Hepatocyte (in vitro differentiated cells): ENCODE measurements at regions not wholly inside any gene's neighbourhood (a gene's known extent, or its start where the extent isn't known, plus 50 kb on each side); places are given as distances from the start of the nearest gene placed in this dataset.
A peak's percentile ranks its signal among the peaks of the same experiment; 100 is the strongest.

Experiments
- DNase-seq: peaks from one replicate; pipeline ENCODE4 v3.0.0-alpha.2; 2016; ENCODE audit warnings: low spot score
- H2AFZ ChIP-seq: fragments of 200-600 bp; sonication (generic); 2 replicates; pipeline ENCODE4 v1.6.0; 2016; ENCODE audit warnings: antibody characterized with exemption, mild to moderate bottlenecking
- H3K27ac ChIP-seq: fragments of 200-600 bp; sonication (generic); 2 replicates; pipeline ENCODE4 v1.5.1; 2016; ENCODE audit warnings: mild to moderate bottlenecking
- H3K27me3 ChIP-seq: fragments of 200-600 bp; sonication (generic); 2 replicates; pipeline ENCODE4 v1.6.1; 2016
- H3K36me3 ChIP-seq: fragments of 200-600 bp; sonication (generic); replicated peaks from 2 replicates; pipeline ENCODE4 v1.5.1; 2016; ENCODE audit warnings: low read depth; ENCODE audit not compliant: insufficient read depth
- H3K4me1 ChIP-seq: fragments of 200-600 bp; sonication (generic); 2 replicates; pipeline ENCODE4 v1.5.1; 2016; ENCODE audit warnings: mild to moderate bottlenecking, moderate library complexity; ENCODE audit not compliant: insufficient read depth
- H3K4me2 ChIP-seq: fragments of 200-600 bp; sonication (generic); 2 replicates; pipeline ENCODE4 v1.6.0; 2016
- H3K4me3 ChIP-seq: fragments of 200-600 bp; sonication (generic); 2 replicates; pipeline ENCODE4 v1.5.1; 2016; ENCODE audit warnings: mild to moderate bottlenecking
- H3K79me2 ChIP-seq: fragments of 200-600 bp; sonication (generic); 2 replicates; pipeline ENCODE4 v1.6.0; 2017; ENCODE audit warnings: mild to moderate bottlenecking
- H3K9me2 ChIP-seq: fragments of 200-600 bp; sonication (generic); replicated peaks from 2 replicates; pipeline ENCODE4 v1.6.0; 2017; ENCODE audit warnings: mild to moderate bottlenecking; ENCODE audit not compliant: insufficient read depth
- H3K9me3 ChIP-seq: fragments of 200-600 bp; sonication (generic); 2 replicates; pipeline ENCODE4 v1.5.1; 2016; ENCODE audit warnings: low read depth, mild to moderate bottlenecking
- H4K20me1 ChIP-seq: fragments of 200-600 bp; sonication (generic); 2 replicates; pipeline ENCODE4 v1.6.0; 2016; ENCODE audit warnings: mild to moderate bottlenecking; ENCODE audit not compliant: insufficient read depth, poor library complexity, severe bottlenecking
- EZH2 ChIP-seq: fragments of 200-600 bp; sonication (generic); IDR thresholded peaks from 2 replicates; pipeline ENCODE4 v1.6.1; 2016; ENCODE audit warnings: antibody characterized with exemption, mild to moderate bottlenecking, borderline replicate concordance
- EZH2phosphoT487 ChIP-seq: fragments of 200-600 bp; sonication (generic); IDR thresholded peaks from one replicate; pipeline ENCODE4 v1.6.1; 2018; ENCODE audit warnings: antibody characterized with exemption, mild to moderate bottlenecking, low read depth, moderate library complexity; ENCODE audit not compliant: unreplicated experiment, severe bottlenecking
- WGBS: methylation state at CpG from one replicate; pipeline ENCODE4 v1.1.6; 2016; ENCODE audit warnings: low lambda C conversion rate; ENCODE audit errors: missing lambda C conversion rate; 5-methylcytosine and 5-hydroxymethylcytosine counted together
- TF ChIP-seq, protein P1 (sequence below): fragments of 200-600 bp; sonication (generic); IDR thresholded peaks from 2 replicates; pipeline ENCODE4 v1.5.1; 2016; ENCODE audit warnings: antibody characterized with exemption, mild to moderate bottlenecking; ENCODE audit not compliant: poor library complexity

DNA sequence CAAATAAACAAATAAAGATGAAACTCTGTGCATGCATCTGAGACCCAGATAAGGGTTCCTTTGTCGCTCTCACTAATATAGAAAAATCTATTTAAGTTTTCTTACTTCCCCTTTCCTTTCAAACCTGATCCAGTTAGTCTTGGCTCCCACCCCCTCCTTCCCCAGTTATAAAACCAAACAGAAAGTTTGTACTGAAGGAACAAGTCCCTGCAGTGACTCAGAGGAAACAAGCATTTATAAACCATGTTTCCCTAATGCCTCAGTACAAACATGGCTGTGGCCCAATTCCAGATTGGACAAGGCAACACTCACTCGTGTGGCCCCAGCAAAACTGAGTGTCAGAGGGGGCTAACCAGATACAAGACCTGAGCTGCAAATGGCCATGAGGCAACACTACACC lies 65.5 kb upstream of the ARHGAP20 start:
- H3K27ac ChIP-seq: peak overlapping the region; percentile 56
- H3K9me3 ChIP-seq: no peaks in the 10 kb centered on the region
- H3K4me3 ChIP-seq: no peak overlapping the region
- 79% methylated on average over 2 of the region's 2 CpGs for WGBS
- no peaks in the 10 kb centered on the region for H3K36me3 ChIP-seq
- H2AFZ ChIP-seq: peak overlapping the region; percentile 37
- no peak for DNase-seq
- no peaks in the 10 kb centered on the region for H3K79me2 ChIP-seq
- H3K27me3 ChIP-seq: no peaks in the 10 kb centered on the region
- no peaks in the 10 kb centered on the region for H4K20me1 ChIP-seq
- no peak for TF ChIP-seq EZH2
- H3K9me2 ChIP-seq: no peaks in the 10 kb centered on the region
- peaks cover 10% of the 10 kb centered on the region for H3K4me1 ChIP-seq
- no peak overlapping the region for H3K4me2 ChIP-seq

DNA sequence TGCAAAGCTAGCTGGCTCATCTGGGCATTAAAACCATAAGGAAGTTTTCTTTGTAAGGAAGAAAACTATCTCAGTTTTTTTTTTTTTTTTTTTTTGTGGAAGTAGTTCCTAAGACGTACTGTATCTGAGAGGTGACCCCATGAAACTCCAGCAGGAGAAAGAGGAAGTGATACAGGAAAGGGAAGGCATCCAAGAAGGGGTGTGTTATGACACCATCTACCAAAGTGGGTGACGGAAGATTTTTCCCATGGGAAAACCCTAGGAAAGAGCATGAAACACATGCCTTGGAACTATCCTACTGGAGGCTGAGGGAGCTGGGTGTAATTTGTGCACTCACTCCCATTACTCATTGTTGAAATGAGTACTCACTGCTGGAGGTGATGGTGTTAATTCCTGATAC lies 63.8 kb upstream of the ARHGAP20 start:
- no peak for DNase-seq
- no peak overlapping the region for H3K27ac ChIP-seq
- no peak overlapping the region for H3K4me2 ChIP-seq
- 89% methylated on average over 2 of the region's 2 CpGs for WGBS
- H3K27me3 ChIP-seq: no peaks in the 10 kb centered on the region
- H3K79me2 ChIP-seq: no peaks in the 10 kb centered on the region
- TF ChIP-seq, protein P1, sequence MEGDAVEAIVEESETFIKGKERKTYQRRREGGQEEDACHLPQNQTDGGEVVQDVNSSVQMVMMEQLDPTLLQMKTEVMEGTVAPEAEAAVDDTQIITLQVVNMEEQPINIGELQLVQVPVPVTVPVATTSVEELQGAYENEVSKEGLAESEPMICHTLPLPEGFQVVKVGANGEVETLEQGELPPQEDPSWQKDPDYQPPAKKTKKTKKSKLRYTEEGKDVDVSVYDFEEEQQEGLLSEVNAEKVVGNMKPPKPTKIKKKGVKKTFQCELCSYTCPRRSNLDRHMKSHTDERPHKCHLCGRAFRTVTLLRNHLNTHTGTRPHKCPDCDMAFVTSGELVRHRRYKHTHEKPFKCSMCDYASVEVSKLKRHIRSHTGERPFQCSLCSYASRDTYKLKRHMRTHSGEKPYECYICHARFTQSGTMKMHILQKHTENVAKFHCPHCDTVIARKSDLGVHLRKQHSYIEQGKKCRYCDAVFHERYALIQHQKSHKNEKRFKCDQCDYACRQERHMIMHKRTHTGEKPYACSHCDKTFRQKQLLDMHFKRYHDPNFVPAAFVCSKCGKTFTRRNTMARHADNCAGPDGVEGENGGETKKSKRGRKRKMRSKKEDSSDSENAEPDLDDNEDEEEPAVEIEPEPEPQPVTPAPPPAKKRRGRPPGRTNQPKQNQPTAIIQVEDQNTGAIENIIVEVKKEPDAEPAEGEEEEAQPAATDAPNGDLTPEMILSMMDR: no peak
- TF ChIP-seq EZH2phosphoT487 (no peak), EZH2 (no peak)
- H3K4me1 ChIP-seq: peaks cover 10% of the 10 kb centered on the region
- H3K9me3 ChIP-seq: no peaks in the 10 kb centered on the region
- no peak overlapping the region for H3K4me3 ChIP-seq
- no peaks in the 10 kb centered on the region for H3K36me3 ChIP-seq
- no peaks in the 10 kb centered on the region for H3K9me2 ChIP-seq
- H4K20me1 ChIP-seq: no peaks in the 10 kb centered on the region
- no peak overlapping the region for H2AFZ ChIP-seq

DNA sequence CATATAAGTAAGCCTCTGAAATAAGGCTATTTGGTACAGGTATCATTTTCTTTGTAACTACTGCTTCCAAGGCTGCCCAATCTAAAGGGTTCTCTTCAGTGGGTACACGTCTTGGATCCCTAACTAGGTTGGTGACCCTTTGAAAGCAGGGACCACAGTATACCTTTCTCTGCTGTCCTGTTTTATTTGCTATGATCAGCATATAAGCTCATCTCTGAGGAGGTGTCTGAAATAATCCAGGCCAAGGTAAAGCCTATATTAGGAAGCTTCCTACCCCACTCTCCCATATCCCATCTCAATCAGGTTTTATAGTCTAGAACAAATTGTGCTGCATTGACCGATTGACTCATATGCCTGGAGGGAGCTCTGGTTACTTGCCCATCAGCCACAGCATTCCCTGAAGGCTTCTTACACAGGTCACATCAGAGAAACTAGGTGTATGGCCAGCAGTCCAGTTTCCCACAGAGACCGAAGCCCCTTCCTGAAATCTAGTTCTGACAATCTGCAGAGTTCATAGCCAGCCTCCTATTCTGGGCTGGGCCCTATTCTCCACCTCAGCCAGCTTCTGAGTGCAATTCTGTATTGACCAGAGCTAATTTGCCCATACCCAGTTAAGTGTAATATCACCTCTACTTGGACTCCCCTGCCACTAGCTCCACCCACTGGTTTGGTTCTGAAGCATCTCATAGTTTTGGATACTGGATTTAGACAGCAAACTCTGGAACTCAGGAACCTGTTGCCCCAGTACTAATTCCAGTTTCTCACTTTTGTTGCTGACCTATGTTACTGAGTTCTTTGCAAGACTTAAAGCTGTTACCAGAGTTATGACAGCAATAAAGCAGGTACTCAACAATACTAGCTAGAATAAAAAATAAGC lies 62.1 kb upstream of the ARHGAP20 start:
- H3K9me2 ChIP-seq: no peaks in the 10 kb centered on the region
- H3K79me2 ChIP-seq: no peaks in the 10 kb centered on the region
- DNase-seq: no peak
- no peaks in the 10 kb centered on the region for H3K27me3 ChIP-seq
- no peak overlapping the region for H3K4me2 ChIP-seq
- no peak overlapping the region for H3K27ac ChIP-seq
- no peak overlapping the region for H3K4me3 ChIP-seq
- peaks cover 10% of the 10 kb centered on the region for H3K4me1 ChIP-seq
- H3K9me3 ChIP-seq: no peaks in the 10 kb centered on the region
- no peak overlapping the region for H2AFZ ChIP-seq
- 93% methylated on average over 3 of the region's 3 CpGs for WGBS
- no peaks in the 10 kb centered on the region for H3K36me3 ChIP-seq
- H4K20me1 ChIP-seq: no peaks in the 10 kb centered on the region
- no peak for TF ChIP-seq EZH2phosphoT487

DNA sequence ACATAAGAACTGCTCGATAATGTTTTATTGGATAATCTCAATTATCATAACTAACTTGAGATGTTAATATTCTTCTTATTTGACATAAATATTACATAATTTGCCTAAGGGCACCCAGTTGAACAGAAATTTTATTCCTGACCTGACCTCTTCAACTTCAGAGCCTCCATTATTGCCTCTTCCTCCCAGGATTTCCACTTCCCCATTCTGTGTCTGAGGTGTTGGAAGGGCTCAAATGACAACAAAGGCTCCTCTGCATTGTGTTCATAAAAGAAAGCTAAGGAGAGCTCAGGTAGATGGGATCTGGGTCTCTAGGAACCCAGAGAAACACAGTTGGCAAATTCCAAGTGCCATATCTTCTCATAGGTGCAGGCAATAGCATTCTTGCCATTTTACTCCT lies 61.2 kb upstream of the ARHGAP20 start:
- no peaks in the 10 kb centered on the region for H3K27me3 ChIP-seq
- H3K4me3 ChIP-seq: no peak overlapping the region
- TF ChIP-seq, protein P1: no peak
- TF ChIP-seq EZH2phosphoT487: no peak
- no peak for TF ChIP-seq EZH2
- no peak for DNase-seq
- no peaks in the 10 kb centered on the region for H3K9me3 ChIP-seq
- WGBS: 92% methylated on average over 1 of the region's 1 CpG
- H3K4me1 ChIP-seq: peaks cover 10% of the 10 kb centered on the region
- no peak overlapping the region for H3K4me2 ChIP-seq
- H3K79me2 ChIP-seq: no peaks in the 10 kb centered on the region
- no peak overlapping the region for H2AFZ ChIP-seq
- H3K27ac ChIP-seq: no peak overlapping the region
- H3K36me3 ChIP-seq: no peaks in the 10 kb centered on the region
- no peaks in the 10 kb centered on the region for H4K20me1 ChIP-seq
- H3K9me2 ChIP-seq: no peaks in the 10 kb centered on the region
